Neutrophil (primary cell): ENCODE measurements at regions not wholly inside any gene's neighbourhood (a gene's known extent, or its start where the extent isn't known, plus 50 kb on each side); places are given as distances from the start of the nearest gene placed in this dataset.

ENCODE experiments used
- H3K27ac ChIP-seq: fragments of 200-600 bp; sonication (generic); 2 replicates; pipeline ENCODE4 v1.5.1; 2016; ENCODE audit warnings: mild to moderate bottlenecking, moderate library complexity
- H3K27me3 ChIP-seq: fragments of 200-600 bp; sonication (generic); 2 replicates; pipeline ENCODE4 v1.6.0; 2016; ENCODE audit warnings: mild to moderate bottlenecking
- H3K36me3 ChIP-seq: fragments of 200-600 bp; sonication (generic); 2 replicates; pipeline ENCODE4 v1.5.1; 2017
- H3K4me1 ChIP-seq, 2 experiments: fragments of 200-600 bp in 1 of 2; sonication (generic) in 1 of 2; 1 replicate in 1 of 2; 2 replicates in 1 of 2; pipeline versions ENCODE4 v1.5.1 to v1.6.1; 2013 to 2016; ENCODE audit warnings: low read depth in 1 of 2, low read length in 1 of 2, mild to moderate bottlenecking in 1 of 2, moderate library complexity in 1 of 2; ENCODE audit not compliant: control insufficient read depth in 1 of 2, insufficient read depth in 1 of 2
- H3K4me3 ChIP-seq, 2 experiments: fragments of 200-600 bp in 1 of 2; sonication (generic) in 1 of 2; 1 replicate in 1 of 2; 2 replicates in 1 of 2; pipeline ENCODE4 v1.5.1; 2013 to 2016; ENCODE audit warnings: low read depth in 1 of 2, low read length in 1 of 2, mild to moderate bottlenecking in 1 of 2, moderate library complexity in 1 of 2
- H3K9me3 ChIP-seq: fragments of 200-600 bp; sonication (generic); 2 replicates; pipeline ENCODE4 v1.5.1; 2016
- CTCF ChIP-seq: fragments of 200-600 bp; sonication (generic); IDR thresholded peaks from 2 replicates; pipeline ENCODE4 v1.5.1; 2016; ENCODE audit warnings: antibody characterized with exemption

- no peak overlapping the region for H3K27ac ChIP-seq
- H3K4me3 ChIP-seq, result no peak overlapping the region
- no peaks in the 10 kb centered on the region for H3K27me3 ChIP-seq
- no peak for TF ChIP-seq CTCF
- H3K9me3 ChIP-seq, result no peaks in the 10 kb centered on the region
- H3K36me3 ChIP-seq, result no peaks in the 10 kb centered on the region
- H3K4me1 ChIP-seq, result no peaks in the 10 kb centered on the region
These were observed 1053.5 kb upstream of the FAM98A start for GRCh38 chr2:34652636-34653035.

- Histone ChIP-seq H3K27me3 (no peaks in the 10 kb centered on the region), H3K9me3 (no peaks in the 10 kb centered on the region), H3K4me3 (no peak overlapping the region), H3K4me1 (no peaks in the 10 kb centered on the region), H3K36me3 (no peaks in the 10 kb centered on the region), H3K27ac (no peak overlapping the region)
- no peak for TF ChIP-seq CTCF
These were observed 1047.8 kb upstream of the FAM98A start for GRCh38 chr2:34646901-34647300.

GRCh38 chr2:34632327-34632726, 1033.2 kb upstream of the FAM98A start:
- Histone ChIP-seq H3K36me3 (no peaks in the 10 kb centered on the region), H3K27ac (no peak overlapping the region), H3K4me1 (no peaks in the 10 kb centered on the region), H3K27me3 (no peaks in the 10 kb centered on the region), H3K9me3 (no peaks in the 10 kb centered on the region), H3K4me3 (no peak overlapping the region)
- TF ChIP-seq CTCF, result no peak

- Histone ChIP-seq H3K27me3 (no peaks in the 10 kb centered on the region), H3K27ac (no peak overlapping the region), H3K36me3 (no peaks in the 10 kb centered on the region), H3K9me3 (no peaks in the 10 kb centered on the region), H3K4me1 (no peaks in the 10 kb centered on the region), H3K4me3 (no peak overlapping the region)
- no peak for TF ChIP-seq CTCF
These were observed 1027.9 kb upstream of the FAM98A start for GRCh38 chr2:34627003-34627402.

GRCh38 chr2:34604164-34604563, 1005.1 kb upstream of the FAM98A start:
- no peak for TF ChIP-seq CTCF
- H3K27ac ChIP-seq, result no peak overlapping the region
- no peaks in the 10 kb centered on the region for H3K4me1 ChIP-seq
- H3K36me3 ChIP-seq, result no peaks in the 10 kb centered on the region
- no peaks in the 10 kb centered on the region for H3K27me3 ChIP-seq
- no peaks in the 10 kb centered on the region for H3K9me3 ChIP-seq
- no peak overlapping the region for H3K4me3 ChIP-seq

GRCh38 chr2:34602262-34602661, 1003.2 kb upstream of the FAM98A start:
- Histone ChIP-seq H3K9me3 (no peaks in the 10 kb centered on the region), H3K4me1 (no peaks in the 10 kb centered on the region), H3K27ac (no peak overlapping the region), H3K4me3 (no peak overlapping the region), H3K36me3 (no peaks in the 10 kb centered on the region), H3K27me3 (no peaks in the 10 kb centered on the region)
- TF ChIP-seq CTCF, result no peak
